ENCODE measurements at regions not wholly inside any gene's neighbourhood (a gene's known extent, or its start where the extent isn't known, plus 50 kb on each side); places are given as distances from the start of the nearest gene placed in this dataset.
A peak's percentile ranks its signal among the peaks of the same experiment; 100 is the strongest.

GRCh38 chr15:92811148-92811913 is 88.8 kb upstream of the CHD2 start:
- intact Hi-C loops (cut with micrococcal nuclease; ENCODE audit: unreplicated experiment), result no loop called here
- H3K4me3 ChIP-seq, result peak overlapping the region; percentile 67; the same call in 1 of the 2 replicates
- ATAC-seq (no peak), FAIRE-seq (no peak), DNase-seq (ENCODE audit: low read depth, low spot score) (no peak)
- H3K27ac ChIP-seq (ENCODE audit: control insufficient read depth, insufficient read depth), result peak overlapping the region; percentile 100
- H3K9me3 ChIP-seq (replicated peaks; ENCODE audit: control insufficient read depth, insufficient read depth, low read length), result no peaks in the 10 kb centered on the region
- H3K27me3 ChIP-seq (replicated peaks in 1 of 2; ENCODE audit: control insufficient read depth in 2 of 2, insufficient read depth in 2 of 2, low read length in 1 of 2), result no peaks in the 10 kb centered on the region
- peak; percentile 87 for TF ChIP-seq ZBTB33 (IDR thresholded peaks at IDR 0.05)
- TF ChIP-seq MTA2 (IDR thresholded peaks at IDR 0.05; ENCODE audit: low read depth), result no peak
- H2AFZ ChIP-seq (ENCODE audit: control insufficient read depth, low read depth, low read length), result peak overlapping the region; percentile 31; the same call in 1 of the 2 replicates
- POLR2A ChIA-PET, result interaction anchor here (0.7 to 6.8 kb wide), 10 partner anchors 8 to 110 kb away, joined by 3 to 157 read pairs (median 28); partner anchors contain the start of gene CHD2
- RAD21 ChIA-PET (ENCODE audit: unreplicated experiment), result interaction anchor here (1.2 to 7.6 kb wide), 8 partner anchors 9 to 106 kb away, joined by 3 to 174 read pairs (median 86); partner anchors contain the start of gene CHD2
- H3K9ac ChIP-seq (ENCODE audit: control insufficient read depth, insufficient read depth, low read length), result peak overlapping the region; percentile 100
- H3K4me1 ChIP-seq (ENCODE audit: control insufficient read depth, insufficient read depth, low read length), result no peaks in the 10 kb centered on the region; the same call in 1 of the 2 replicates
- SMC1A ChIA-PET (ENCODE audit: uncharacterized antibody, unreplicated experiment), result interaction anchor here (0.6 to 7.7 kb wide), 9 partner anchors 10 to 106 kb away, joined by 3 to 150 read pairs (median 46); partner anchors contain the start of gene CHD2
- CTCF ChIA-PET, result interaction anchor here (0.8 to 5.6 kb wide), 10 partner anchors 9 to 109 kb away, joined by 3 to 64 read pairs (median 5); no protein-coding TSS in a partner anchor
- no TSS peak for BruUV-seq (replicated peaks)
- in situ Hi-C loops (cut with MboI), result loop anchor here (10.0 kb wide), 1 partner anchor 73 kb away; no protein-coding TSS in a partner anchor
- no peaks in the 10 kb centered on the region for H4K20me1 ChIP-seq (ENCODE audit: control insufficient read depth, insufficient read depth)
- H3K79me2 ChIP-seq (ENCODE audit: control insufficient read depth, insufficient read depth, low read length), result peaks cover 25% of the 10 kb centered on the region
- WGBS (ENCODE audit: insufficient coverage, insufficient replicate concordance, low lambda C conversion rate, missing lambda C conversion rate), result 38% methylated on average over 6 of the region's 6 CpGs
- H3K36me3 ChIP-seq (ENCODE audit: control insufficient read depth in 2 of 2, insufficient read depth in 2 of 2, low read length in 1 of 2), result no peaks in the 10 kb centered on the region
- peak overlapping the region; percentile 98 for H3K4me2 ChIP-seq (ENCODE audit: control insufficient read depth, insufficient read depth)
